ENCODE measurements at regions not wholly inside any gene's neighbourhood (a gene's known extent, or its start where the extent isn't known, plus 50 kb on each side); places are given as distances from the start of the nearest gene placed in this dataset.

DNA sequence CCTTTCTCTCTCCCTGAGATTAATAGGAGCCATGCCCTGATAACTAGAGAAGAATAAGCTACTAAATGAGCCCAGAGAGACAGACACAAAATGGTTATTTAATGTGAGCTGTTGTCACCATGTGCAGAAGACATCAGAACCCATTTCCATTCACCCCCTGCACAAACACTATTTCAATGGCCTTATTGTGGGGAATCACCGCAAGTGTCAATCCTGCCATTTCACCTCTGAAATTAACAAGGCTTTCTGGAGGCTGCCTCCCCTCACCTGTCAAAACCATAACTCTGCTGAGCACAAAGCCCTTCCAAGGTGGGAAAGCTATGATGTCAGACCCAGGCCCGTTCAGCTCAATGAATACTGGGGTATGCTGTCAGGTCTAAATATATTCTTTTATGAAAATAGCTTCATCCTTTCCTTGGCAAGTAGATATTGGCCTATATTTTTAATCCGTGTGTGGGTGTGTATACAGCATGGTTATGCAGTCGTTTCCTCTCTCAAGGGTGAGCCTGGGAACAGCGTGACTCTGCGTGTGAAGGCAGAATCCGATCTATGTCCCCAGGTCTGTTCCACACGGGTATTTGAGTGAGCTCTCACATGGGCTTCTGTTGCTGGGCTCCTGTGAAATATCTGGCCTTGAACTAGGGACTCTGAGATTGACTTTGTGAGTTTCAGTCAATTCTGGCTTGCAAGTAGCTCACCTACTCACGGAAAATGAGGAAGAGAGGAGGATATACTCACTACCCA is 266.3 kb downstream of the FBXW7 start:
- no peak for DNase-seq

DNA sequence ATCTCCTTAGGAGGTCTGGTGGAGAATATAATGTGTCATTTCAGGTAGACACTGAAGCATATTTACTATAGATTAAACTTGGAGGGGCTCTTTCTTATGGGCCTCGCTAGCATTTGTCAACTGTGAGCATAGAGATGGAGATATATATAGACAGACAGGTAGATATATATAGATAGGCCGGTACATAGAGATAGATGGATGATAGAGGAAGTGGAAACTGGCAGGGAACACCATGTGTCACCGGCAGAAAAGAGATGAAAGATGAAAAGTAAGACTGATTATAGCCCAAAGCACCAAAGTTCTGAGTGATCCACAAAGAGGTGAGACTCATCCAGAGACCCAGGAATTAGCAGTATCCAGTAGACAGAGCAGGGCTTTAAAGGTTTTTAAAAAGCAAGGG is 268.1 kb downstream of the FBXW7 start:
- DNase-seq, result no peak

DNA sequence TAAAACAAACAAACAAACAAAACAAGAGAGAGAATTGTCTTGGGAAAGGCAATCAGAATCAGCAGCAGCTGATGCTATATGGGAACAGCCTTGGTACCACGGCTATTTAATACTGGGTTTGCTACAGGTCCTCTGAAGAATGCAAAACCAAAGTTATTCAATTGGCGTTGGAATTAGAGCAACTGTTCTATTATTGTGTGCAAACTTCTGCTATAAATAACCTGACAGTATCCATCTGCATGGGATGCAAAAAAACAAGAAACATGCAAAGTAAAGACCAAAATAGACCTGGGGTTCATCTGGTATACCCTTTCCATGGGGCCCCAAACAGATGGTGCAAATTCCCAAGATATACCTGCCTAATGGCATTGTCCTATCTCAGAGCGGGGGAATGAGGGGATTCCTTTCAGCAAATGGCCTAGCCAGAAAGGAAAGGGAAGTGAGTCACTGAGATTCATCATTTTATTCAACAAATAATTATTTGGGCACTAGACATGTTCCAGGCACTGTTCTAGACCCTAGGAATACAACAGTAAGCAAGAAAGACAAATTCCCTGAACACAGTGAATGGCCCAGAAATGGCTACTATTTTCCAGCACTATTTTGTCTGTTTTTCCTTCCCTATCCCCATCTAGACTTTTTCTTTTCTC is 268.9 kb downstream of the FBXW7 start:
- no peak for DNase-seq

DNA sequence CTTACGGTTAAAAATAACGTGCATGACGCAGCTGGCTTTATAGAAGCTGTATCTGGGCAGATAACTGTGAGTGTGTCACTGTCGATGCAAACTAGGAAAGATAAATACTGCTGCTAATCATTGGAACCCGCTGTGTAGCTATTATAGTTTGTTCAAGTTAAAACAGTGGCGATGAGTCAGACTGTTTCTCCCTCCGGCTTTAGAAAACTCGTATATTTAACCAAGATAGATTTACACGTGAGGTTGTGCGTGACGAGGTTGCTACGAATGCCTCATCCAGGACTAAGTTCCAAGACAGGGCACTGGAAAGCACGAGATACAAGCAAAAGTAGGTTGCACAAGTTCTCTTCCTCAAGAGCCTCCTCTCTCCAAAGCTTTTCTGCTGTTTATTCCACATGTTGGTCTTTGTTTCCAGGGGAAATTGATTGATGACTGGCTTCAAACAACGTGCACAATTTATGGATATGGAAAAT is 270.7 kb downstream of the FBXW7 start:
- DNase-seq, result no peak

DNA sequence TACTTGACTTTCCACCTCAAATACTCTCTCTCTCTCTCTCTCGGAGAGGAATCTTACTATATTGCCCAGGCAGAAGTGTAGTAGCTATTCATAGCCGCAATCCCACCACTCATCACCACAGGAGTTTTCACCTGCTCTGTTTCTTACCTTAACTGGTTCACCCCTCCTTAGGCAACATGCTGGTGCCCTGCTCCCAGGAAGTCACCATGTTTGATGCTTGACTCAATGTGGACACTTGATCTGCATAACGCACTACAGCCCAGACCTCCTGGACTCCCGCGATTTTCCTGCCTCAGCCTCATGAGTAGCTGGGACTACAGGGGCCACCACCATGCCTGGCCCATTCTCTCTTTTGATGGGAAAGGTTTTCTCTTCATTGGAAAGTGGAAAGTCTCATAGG is 271.8 kb downstream of the FBXW7 start:
- no peak for DNase-seq

DNA sequence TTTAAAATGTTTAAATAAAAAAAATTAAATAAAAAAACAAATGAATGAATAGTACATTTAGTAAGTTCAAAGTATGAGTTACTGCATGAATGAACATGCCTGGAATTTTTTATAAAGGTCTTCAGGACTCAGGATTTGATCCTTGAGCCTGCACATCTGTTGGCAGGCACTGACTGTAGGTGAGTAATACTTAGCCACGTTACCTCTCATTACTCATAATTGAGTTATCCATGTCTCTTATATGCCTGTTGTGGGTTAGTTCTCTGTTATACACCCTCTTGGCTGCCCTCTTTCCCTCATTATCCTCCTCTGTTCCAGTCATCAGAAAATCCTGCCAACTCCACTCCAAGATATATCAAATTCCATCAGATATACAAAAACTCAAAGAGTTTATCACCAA is 276.0 kb downstream of the FBXW7 start:
- no peak for DNase-seq

DNA sequence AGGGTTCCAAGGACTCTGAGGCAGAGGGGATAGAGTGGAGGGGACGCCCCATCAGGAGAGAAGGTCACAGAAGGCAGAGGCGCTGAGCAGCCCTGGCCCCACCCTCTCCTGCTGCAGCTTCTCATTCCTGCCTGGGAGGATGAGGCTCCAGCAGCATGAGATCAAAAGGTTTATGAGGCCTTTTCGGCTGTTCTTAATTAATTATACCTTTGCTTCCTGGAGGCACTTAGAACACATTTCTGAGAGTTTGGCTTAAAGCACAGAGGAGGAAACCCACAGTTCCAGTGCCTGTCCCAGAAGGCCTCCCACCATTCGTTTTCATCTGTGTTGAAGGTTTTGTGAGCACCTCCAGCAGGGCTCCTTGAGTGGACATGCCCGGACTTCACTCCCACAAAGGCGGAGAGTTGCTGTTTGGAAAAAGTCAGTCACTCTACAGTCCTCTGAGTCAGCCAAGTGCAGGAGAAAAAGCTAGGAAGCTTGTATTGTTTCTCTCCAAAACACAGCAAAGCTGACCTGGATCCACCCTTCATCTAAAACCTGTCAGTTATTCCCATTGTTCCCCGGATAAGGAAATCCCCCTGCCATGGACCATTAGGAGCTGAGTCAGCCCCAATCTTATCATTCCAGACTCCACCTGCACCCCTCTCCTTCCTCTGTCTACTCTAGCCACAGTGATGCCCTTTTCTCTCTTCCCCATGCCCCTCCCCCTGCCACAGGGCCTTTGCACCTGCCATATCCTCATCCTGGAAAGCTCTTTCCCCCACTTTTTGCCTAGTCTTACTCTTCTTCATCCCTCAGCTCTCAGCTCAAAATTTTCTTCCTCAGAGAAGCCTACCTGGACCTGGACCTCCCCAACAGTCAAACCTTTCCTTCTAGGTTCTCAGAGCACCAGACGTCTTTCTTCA is 276.8 kb downstream of the FBXW7 start:
- no peak for DNase-seq

DNA sequence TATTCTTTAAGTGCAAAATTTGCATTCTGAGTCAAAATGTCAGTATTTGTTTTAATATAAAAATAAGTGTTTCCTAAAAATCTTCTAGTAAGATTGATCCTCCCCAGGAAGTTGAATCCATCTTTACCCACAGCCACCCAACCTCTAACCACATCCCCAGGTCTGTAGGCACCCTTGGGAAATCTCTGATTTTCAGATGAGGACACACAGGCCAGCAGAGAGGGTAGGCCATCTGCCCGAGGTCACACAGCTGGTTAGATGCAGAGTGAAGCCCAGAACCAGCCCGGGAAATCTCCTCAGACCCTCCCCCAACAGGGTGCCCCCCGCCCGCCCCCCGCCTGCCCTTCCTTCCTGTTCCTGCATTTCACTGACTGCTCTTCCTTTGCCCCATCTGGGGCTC is 277.5 kb downstream of the FBXW7 start:
- no peak for DNase-seq

DNA sequence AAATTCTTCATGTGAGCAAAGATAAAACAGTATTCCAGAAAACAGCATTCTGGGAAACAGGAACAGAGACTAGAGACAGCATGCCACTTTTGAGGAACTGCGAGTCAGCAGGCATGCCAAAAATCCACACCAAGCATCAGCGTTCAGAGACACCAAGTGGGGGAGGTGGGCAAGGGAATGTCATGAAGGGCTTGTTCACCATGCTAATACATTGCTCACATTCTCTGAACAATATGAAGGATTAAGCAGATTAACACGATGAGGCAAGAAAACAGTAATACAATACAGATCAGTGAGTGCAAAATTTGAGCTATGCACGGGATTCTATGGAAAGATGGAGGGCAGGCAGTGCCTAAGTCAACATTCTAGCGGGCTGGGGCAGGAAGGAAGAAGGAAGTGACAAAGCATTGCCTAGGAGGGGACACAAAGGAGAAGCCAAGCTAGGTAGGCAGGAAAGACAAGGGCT is 278.3 kb downstream of the FBXW7 start:
- DNase-seq, result no peak

DNA sequence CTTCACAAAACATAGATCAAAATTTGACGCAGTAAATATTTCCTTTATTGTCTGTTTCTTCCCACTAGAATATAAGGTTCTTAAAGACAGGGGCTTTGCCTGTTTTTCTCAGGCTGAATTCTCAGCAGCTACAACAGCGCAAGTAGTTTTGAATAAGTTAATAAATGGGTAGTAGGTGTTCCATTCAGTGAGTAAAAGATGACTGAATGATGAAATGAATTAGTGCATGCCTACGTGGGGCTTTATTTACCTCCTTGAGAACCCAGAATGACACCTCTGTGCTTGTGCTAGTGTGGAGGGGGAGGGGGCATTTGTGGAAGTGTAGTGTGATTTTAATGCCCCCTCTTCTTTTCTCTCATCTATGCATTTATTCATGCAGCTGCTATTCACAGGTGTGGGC is 278.9 kb downstream of the FBXW7 start:
- DNase-seq, result no peak

DNA sequence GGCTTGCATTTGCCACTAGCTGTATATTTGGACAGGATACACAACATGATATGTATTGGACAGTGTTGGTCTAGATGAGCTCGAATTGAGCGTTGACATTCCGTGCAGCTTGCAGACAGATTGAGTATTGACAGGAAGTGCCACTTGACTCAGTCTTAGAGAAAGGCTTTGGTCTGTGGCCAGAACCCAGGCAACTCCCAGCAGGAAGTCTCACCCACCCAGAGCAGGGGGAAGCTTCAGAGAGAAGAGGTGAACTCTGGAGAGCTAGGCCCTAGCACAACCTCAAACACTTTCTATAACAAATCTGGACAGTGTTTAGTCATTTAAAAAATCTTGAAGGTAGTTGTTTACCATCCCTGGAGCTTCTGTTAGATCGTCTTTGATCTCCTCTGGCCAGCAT is 280.5 kb downstream of the FBXW7 start:
- no peak for DNase-seq

DNA sequence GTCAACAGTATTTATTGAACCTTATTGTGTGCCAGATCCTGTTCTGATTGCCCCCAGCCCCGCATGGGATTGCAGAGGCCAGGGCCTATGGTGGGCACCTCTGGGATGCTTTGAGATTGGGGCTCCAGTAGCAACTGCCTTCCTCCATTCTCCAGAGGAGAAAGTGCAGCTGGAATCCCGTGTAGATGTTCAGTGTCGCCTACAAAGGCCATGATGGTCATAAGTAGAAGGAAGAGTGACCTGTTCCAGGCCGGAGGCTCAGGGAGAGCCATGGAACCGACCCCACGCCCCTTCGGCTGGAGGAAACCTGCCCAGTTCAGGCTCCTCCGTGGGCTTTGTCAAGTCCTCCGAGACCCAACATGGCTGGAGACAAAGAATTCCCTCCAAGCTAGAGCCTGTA is 287.5 kb downstream of the FBXW7 start:
- DNase-seq, result no peak

DNA sequence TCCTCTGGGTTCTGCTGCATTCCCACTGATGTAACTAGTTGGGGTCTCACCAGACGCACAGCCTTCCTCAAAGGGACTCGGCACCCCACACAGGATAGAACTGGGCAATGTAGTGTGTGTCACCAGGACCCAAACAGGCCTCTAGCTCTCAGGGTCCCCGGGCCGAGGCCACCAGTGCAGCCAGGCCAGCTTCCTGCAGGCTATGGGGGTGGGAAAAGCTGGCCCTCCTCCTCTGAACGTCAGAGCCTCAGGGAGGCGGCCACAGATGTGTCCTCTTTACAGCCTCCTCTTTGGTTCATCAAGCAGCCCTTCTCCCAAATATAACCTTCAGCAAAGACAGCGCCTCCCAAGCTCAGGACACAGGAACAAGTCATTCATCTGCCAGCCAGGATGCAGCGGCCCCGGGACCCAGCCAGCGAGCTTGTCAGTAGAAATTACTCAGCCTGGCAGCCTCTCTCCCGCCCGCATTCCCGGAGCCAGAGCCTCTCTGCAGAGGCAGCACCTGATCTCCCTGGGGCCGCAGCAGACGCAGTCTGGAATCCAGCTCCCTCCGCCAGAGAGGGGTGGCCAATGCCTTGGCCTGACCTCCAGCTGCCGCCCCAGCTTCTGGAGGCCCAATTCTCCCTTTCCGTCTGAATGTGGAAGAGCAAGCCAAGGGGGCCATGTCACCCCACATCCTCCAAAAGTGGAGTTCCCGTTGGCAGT is 288.5 kb downstream of the FBXW7 start:
- DNase-seq, result no peak

DNA sequence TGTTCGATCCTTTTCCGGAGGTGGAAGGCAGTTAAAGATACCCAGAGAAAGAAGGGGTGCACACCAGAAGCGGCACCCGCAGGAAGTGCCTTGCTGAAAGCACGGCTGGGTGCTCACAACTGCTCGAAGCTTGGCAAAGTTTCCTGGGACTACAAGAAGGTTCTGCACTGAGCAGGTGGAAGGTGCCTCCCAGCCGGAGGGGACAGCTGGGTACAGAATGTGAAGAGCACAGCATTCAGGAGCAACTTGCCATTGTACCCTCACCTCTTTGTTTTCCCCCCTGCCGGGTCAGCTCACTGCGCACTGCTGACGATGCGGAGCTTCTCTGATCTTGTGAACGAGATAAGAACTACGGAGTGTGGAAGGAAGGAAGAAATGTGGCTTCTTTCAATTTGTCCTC is 289.2 kb downstream of the FBXW7 start:
- DNase-seq, result no peak

DNA sequence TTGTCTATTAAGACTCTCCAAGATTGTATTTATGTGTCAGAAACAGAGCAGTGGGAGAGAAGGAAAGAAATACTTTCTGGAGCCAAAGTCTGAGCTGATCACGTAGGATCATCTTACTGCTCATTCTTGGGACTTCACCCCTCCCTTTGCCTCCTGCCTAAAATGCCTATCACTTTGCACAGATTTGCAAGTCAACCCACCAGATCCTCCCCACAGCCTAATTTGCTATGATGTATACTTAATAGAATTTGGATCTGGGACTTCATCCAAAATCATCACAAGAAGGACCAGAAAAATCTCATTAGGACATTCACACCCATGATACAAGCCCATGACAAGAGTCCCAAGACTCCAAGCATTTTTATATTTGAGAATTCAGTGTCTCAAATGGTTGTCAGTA is 290.2 kb downstream of the FBXW7 start:
- no peak for DNase-seq

DNA sequence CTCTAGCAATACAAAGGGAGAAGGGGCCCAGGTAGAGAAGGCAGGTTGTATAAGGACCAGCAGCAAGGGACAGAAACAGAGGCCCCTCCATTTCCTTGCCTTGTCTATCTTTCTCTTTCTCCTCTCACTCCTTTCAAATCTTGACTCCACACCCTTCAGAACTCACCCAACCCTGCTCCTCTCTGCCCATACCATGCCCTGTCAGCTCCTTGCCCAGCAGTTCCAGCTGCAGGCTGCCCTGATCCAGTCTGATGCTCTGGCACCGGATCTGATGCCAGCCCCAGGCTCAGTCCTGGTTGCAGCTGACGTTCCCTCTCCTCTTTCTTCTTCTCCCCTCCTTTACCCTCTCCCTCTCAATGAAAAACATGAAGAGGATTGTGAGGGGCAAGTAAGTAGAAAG is 291.2 kb downstream of the FBXW7 start:
- no peak for DNase-seq

DNA sequence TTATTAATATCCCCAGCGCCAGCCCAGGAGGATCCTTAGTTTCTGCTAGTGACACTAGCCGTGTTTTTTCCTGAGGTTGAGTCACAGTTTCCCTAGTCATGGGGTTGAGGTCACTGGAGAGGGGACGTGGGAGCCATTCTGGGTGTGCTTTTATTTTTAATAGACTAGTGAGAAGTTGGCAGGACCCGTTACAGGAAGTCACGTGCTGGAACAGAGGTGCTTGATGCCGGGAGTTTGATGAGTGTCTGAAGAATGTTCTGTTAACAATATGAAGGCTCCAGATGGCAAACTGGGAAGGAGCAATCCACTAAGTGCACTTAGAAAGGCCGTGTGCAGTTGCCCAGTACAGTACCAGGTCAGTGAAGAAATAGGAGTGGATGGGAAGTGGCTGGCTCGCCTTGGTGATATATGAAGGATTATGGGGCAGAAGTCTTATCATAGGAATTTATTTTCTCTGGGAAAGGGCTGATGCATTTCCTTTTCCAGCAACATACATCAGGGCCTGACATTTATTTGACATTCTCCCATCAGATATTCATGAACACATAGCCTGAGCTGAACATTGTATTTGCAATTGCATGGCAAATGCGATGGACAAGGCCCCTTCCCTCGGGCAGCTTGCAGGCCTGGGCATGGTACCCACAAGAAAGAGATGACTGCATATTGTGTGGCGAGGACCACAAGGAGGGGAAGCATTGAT is 291.8 kb downstream of the FBXW7 start:
- no peak for DNase-seq

DNA sequence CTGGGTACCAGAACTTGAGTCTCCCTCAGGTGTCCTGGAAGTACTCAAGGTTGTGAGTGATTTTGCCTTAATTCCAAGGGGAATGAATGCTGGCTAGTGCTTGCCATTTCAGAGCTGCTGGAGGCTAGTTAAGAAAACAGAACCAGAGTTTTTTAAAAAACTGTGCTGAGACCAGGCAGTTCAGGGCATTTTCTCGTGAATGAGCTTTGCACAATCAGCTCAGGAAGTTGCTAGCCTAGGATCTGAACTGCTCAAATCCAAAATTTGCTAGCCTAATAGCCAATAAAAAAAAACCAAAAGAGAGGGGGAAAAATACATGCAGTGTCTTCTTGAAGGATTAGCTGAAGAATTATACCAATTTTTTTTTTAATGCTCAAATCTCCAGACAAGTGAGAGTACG is 292.7 kb downstream of the FBXW7 start:
- DNase-seq, result no peak

DNA sequence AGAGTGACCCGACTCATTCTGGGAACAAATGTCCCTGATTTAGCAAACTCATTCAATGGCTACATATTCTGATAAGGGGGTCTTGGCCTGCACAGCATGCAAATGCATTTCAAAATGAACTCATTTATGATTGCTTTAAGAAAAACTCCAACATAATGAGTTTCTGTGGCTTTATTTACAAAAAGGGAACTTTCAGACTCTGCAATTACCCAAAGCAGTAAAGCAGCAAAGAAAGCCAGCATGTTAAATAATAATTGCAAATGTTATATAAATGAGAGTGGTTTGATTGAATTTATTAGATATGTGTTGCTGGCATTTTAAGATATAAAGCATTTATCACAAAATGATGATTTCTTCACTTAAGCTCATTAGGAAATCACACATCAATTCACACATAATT is 295.7 kb downstream of the FBXW7 start:
- DNase-seq, result no peak

DNA sequence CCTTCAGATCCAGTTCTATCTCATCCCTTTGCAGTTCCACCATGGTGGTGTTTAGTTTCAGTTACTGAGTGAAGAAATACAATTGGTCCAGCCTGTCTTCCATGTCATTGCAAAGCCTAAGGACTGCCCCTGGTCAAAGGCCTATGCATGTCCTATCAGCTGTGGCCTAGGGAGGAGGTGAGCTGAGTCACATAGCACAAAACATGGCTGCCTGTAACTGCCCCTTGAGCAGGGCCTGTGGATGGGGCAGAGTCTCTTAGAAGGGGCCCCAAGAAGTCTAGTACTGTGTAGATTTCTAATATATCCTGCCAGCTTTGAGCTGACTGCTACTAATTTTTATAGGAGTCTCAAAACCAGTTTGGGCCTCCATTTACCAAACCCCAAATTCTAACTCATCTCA is 296.7 kb downstream of the FBXW7 start:
- DNase-seq, result no peak

DNA sequence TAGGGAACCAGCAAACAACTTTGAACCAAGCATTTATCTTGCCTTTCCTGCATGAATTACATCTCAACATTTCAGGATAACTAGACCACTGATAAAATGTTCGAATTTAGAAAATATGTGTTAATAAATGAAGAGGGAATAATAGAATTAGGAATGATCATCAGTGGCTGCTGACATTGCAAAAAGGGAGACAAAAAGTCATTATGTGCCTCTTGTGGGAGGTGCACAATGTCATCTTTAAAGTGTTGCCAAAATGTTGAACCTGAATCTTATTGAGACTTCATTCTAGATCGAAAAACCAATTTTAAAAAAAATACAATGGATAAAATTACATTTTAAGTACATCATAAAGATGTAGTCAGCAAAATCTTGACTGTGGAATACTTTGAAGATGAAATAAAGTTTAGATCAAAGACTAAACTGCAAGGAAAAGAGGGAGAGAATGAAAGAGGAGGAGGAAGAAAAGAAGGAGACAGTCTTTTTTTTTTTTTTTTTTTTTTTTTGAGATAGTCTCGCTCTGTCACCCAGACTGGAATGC is 299.3 kb downstream of the FBXW7 start:
- no peak for DNase-seq

DNA sequence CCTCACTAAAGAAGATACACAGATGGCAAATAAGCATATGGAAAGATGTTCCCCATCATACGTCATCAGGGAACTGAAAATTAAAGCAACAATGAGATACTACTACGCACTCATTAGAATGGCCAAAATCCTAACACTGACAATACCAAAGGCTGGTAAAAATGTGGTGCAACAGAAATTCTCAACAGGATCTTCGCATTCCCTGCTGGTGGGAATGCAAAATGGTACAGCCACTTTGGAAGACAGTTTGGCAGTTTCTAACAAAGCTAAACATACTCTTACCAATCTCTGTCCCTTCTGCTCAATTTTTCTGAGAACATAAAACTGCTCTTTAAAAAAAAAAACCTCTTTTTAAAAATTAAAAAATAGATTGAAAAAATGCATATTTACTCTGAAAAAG is 300.2 kb downstream of the FBXW7 start:
- no peak for DNase-seq
